GM18502 (cell line): ENCODE measurements at regions not wholly inside any gene's neighbourhood (a gene's known extent, or its start where the extent isn't known, plus 50 kb on each side); places are given as distances from the start of the nearest gene placed in this dataset.

ENCODE experiments used
- ATAC-seq: cut with Tn5 transposase; IDR thresholded peaks from one replicate; pipeline ENCODE4 v1.9.1; 2021; ENCODE audit warnings: mild to moderate bottlenecking; ENCODE audit not compliant: unreplicated experiment, poor library complexity

- no peak for ATAC-seq
These were observed 186.3 kb downstream of the HAUS1 start for GRCh38 chr18:46290440-46291020.

- ATAC-seq: no peak
These were observed 187.0 kb downstream of the HAUS1 start for GRCh38 chr18:46291149-46291548.

DNA sequence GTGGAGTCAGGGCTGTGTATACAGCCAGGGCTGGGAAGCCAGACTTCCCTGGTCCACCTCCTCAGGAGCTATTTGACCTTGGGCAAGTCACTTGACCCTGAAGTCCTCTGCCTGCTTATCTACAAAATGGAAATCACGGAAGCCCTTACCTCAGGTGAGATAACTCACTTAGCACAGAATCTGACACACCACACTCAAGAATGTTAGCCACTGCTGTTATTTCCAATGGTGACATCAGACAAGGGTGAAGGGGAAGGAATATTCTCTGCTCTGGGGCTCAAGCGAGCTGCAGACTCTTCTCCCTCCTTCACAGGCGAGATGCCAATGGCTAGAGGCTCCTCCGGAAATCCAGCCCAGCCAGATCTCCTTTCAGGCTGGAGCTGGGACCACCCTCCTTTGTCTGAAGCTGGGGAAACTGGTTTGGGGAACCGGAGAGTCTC is 189.6 kb downstream of the HAUS1 start:
- no peak for ATAC-seq

GRCh38 chr18:46294318-46294717 is 190.1 kb downstream of the HAUS1 start:
- ATAC-seq: no peak

- ATAC-seq: no peak
These were observed 190.6 kb downstream of the HAUS1 start for GRCh38 chr18:46294751-46295150.

- ATAC-seq: no peak
These were observed 191.2 kb downstream of the HAUS1 start for GRCh38 chr18:46295416-46295815.

DNA sequence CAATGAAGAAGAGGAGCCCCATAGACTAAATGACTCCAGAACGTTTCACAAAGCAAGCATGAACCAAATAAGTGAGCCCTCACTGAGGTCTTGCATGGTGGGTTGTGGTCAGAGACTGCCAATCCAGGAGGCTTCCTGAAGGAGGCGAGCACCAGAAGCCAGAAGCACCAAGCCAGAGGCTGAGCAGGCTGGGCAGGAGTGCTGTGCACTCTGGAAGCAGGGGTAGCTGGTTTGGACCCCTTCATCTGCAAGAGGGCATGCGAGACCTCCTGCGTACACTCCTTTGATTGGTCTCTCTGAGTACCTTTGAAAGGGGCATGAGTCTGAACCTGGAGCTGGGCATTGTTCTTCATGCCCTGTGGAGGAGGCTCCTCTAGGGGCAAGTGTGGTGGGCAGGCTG is 192.5 kb downstream of the HAUS1 start:
- no peak for ATAC-seq

DNA sequence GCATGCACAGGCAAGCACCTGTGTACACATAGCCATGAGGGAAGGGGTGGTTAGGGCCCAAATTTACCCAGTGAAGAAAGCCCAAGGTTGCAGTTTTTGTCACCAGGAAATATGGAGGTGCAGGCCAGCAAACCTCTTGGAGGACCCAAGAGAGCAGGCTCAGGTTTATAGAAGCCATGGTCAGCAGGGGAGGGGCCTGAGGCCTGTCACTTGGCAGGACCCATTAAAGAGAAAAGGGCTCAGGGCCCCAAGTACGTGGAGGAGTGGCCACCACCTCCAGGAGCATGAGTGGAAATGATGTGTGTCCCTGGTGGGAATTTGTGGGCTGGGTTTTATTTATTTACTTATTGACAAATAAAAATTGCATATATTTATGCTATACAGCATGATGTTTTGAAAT is 192.9 kb downstream of the HAUS1 start:
- ATAC-seq: no peak

- no peak for ATAC-seq
These were observed 193.4 kb downstream of the HAUS1 start for GRCh38 chr18:46297621-46298020.

- no peak for ATAC-seq
These were observed 194.3 kb downstream of the HAUS1 start for GRCh38 chr18:46298511-46298910.

- ATAC-seq: no peak
These were observed 195.4 kb downstream of the HAUS1 start for GRCh38 chr18:46299465-46300008.

GRCh38 chr18:46301081-46301480 is 196.9 kb downstream of the HAUS1 start:
- ATAC-seq: no peak

- no peak for ATAC-seq
These were observed 197.4 kb downstream of the HAUS1 start for GRCh38 chr18:46301571-46301970.

- no peak for ATAC-seq
These were observed 198.6 kb downstream of the HAUS1 start for GRCh38 chr18:46302528-46303485.

- no peak for ATAC-seq
These were observed 206.1 kb downstream of the HAUS1 start for GRCh38 chr18:46310258-46310657.

DNA sequence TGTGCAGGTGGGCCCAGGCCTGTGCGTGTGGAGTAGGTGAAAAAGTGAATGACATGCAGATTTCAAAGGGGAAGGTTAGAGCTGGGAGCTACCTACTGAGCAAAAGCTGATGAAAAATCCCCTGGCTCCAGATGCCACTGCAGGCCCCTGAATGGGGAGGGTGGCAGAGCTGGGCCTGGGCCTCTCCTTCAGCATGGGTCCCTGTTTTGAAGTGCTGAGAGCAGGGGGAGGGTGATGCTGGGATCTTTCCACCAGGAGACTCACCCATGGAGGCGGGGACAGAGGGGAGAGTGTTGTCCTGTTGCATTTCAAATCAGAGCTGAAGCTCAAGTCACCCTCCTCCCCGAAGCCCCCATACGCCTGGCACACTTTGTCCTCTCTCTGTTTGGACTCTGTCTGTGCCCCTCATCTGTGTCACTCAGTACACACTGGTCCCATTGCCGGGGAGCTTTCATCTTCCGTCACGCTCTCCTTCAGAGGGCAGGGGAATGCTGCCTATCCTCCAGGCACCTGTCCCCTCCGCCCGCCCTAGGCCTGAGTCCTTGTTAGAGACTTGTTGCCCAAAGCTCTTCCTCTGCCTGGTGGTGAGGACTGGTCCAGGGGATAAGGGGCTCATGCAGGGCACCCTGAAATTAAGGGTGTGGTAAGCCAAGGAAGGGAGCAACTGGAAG is 206.6 kb downstream of the HAUS1 start:
- no peak for ATAC-seq

GRCh38 chr18:46311491-46311890 is 207.3 kb downstream of the HAUS1 start:
- ATAC-seq: no peak

DNA sequence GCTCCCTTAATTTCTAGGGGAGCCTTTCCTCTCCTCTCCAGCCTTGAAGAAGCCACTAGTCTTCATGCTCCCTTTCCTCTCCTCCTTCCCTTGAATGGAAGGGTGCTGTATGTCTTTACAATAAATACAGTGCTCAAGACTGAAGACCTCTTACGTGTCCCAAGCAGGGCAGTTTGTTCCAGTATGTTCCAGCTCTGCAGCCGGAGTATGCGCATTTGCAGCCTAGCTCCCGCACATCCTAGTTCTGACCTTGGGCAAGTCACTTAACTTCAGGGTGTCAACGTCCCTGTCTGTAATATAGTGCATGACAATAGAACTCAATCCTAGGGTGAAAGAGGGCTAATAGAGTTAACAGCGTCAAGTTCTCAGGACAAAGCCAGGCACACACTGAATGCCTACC is 208.0 kb downstream of the HAUS1 start:
- no peak for ATAC-seq

GRCh38 chr18:46313521-46313920 is 209.3 kb downstream of the HAUS1 start:
- ATAC-seq: no peak

DNA sequence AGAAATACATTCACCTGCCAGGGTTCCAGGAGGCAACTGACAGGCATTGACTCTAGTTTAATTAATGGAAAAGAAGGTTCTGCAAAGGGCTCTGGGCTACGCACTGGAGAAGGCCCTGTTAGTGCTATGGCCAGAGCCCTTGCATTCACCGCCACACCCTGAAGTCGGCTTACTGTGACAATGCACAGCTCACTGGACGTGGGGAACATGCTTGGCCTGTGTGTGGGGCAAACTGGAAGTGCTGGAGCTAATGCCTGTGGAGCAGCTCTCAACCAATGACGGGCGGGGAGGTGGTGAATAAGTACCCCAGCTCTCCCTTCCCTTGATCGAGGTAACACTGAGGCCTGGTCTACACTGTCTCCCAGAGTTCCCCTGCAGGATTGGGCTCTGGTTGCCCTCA is 209.8 kb downstream of the HAUS1 start:
- no peak for ATAC-seq

- ATAC-seq: no peak
These were observed 211.0 kb downstream of the HAUS1 start for GRCh38 chr18:46315161-46315560.
